ENCODE measurements at regions not wholly inside any gene's neighbourhood (a gene's known extent, or its start where the extent isn't known, plus 50 kb on each side); places are given as distances from the start of the nearest gene placed in this dataset.
A peak's percentile ranks its signal among the peaks of the same experiment; 100 is the strongest.

GRCh38 chr6:84346372-84346771 is 118.9 kb upstream of the CEP162 start:
- H2BK120ac ChIP-seq (ENCODE audit: low read depth, low read length), result no peak overlapping the region
- H3K4me1 ChIP-seq (ENCODE audit: control insufficient read depth in 2 of 2, insufficient read depth in 1 of 2, low read depth in 1 of 2, low read length in 2 of 2), result no peaks in the 10 kb centered on the region
- no peak overlapping the region for H2BK12ac ChIP-seq (ENCODE audit: low read length)
- H3K79me1 ChIP-seq (ENCODE audit: low read depth, low read length), result no peaks in the 10 kb centered on the region
- H4K91ac ChIP-seq (ENCODE audit: low read depth, low read length, poor library complexity), result no peak overlapping the region
- no peak overlapping the region for H3K18ac ChIP-seq (ENCODE audit: low read length)
- no peaks in the 10 kb centered on the region for H3K9me3 ChIP-seq (replicated peaks in 1 of 2; ENCODE audit: control insufficient read depth in 2 of 2, insufficient read depth in 1 of 2, low read depth in 1 of 2, low read length in 2 of 2)
- no peak overlapping the region for H2BK5ac ChIP-seq (ENCODE audit: low read length)
- no peaks in the 10 kb centered on the region for H3K36me3 ChIP-seq (replicated peaks in 1 of 2; ENCODE audit: control insufficient read depth in 2 of 2, insufficient read depth in 2 of 2, low read length in 2 of 2)
- no peak overlapping the region for H3K9ac ChIP-seq (ENCODE audit: low read depth, low read length, poor library complexity)
- no peak overlapping the region for H3K4me3 ChIP-seq (ENCODE audit: low read length in 2 of 2)
- no peak overlapping the region for H3K4ac ChIP-seq (ENCODE audit: low read length)
- no peak overlapping the region for H3K27ac ChIP-seq (replicated peaks; ENCODE audit: low read length)
- no peak overlapping the region for H3K23ac ChIP-seq (ENCODE audit: low read depth, low read length, poor library complexity)
- DNase-seq (ENCODE audit: low spot score), result no peak
- H3K4me2 ChIP-seq (ENCODE audit: insufficient read depth, low read length, poor library complexity, severe bottlenecking), result no peak overlapping the region
- no peaks in the 10 kb centered on the region for H3K27me3 ChIP-seq (ENCODE audit: control insufficient read depth in 3 of 3, insufficient read depth in 3 of 3, low read depth in 1 of 3, low read length in 3 of 3)
- H4K8ac ChIP-seq (ENCODE audit: low read depth, low read length), result no peak overlapping the region
- no peak overlapping the region for H2AFZ ChIP-seq (ENCODE audit: low read length)
- no peak overlapping the region for H2BK15ac ChIP-seq (ENCODE audit: low read length)
- no peak overlapping the region for H2AK5ac ChIP-seq (ENCODE audit: low read depth, low read length)
- H3K14ac ChIP-seq (ENCODE audit: low read length), result no peak overlapping the region

- no peaks in the 10 kb centered on the region for H3K9me3 ChIP-seq (replicated peaks in 1 of 2; ENCODE audit: control insufficient read depth in 2 of 2, insufficient read depth in 1 of 2, low read depth in 1 of 2, low read length in 2 of 2)
- DNase-seq (ENCODE audit: low spot score), result no peak
- no peak overlapping the region for H3K18ac ChIP-seq (ENCODE audit: low read length)
- H2BK5ac ChIP-seq (ENCODE audit: low read length), result no peak overlapping the region
- no peak overlapping the region for H4K8ac ChIP-seq (ENCODE audit: low read depth, low read length)
- H3K79me1 ChIP-seq (ENCODE audit: low read depth, low read length), result no peaks in the 10 kb centered on the region
- H3K27me3 ChIP-seq (ENCODE audit: control insufficient read depth in 3 of 3, insufficient read depth in 3 of 3, low read depth in 1 of 3, low read length in 3 of 3), result no peaks in the 10 kb centered on the region
- H3K4ac ChIP-seq (ENCODE audit: low read length), result no peak overlapping the region
- no peak overlapping the region for H3K14ac ChIP-seq (ENCODE audit: low read length)
- no peak overlapping the region for H2AFZ ChIP-seq (ENCODE audit: low read length)
- WGBS, 2 donors (ENCODE audit: extremely low coverage in 2 of 2, insufficient read length in 2 of 2, insufficient replicate concordance in 1 of 2), result no CpG with 5 or more reads among the region's 3 CpGs
- H2BK15ac ChIP-seq (ENCODE audit: low read length), result no peak overlapping the region
- H3K4me2 ChIP-seq (ENCODE audit: insufficient read depth, low read length, poor library complexity, severe bottlenecking), result no peak overlapping the region
- no peaks in the 10 kb centered on the region for H3K36me3 ChIP-seq (replicated peaks in 1 of 2; ENCODE audit: control insufficient read depth in 2 of 2, insufficient read depth in 2 of 2, low read length in 2 of 2)
- no peak overlapping the region for H2BK120ac ChIP-seq (ENCODE audit: low read depth, low read length)
- no peak overlapping the region for H4K91ac ChIP-seq (ENCODE audit: low read depth, low read length, poor library complexity)
- H3K4me1 ChIP-seq (ENCODE audit: control insufficient read depth in 2 of 2, insufficient read depth in 1 of 2, low read depth in 1 of 2, low read length in 2 of 2), result no peaks in the 10 kb centered on the region
- no peak overlapping the region for H3K27ac ChIP-seq (replicated peaks; ENCODE audit: low read length)
- no peak overlapping the region for H2AK5ac ChIP-seq (ENCODE audit: low read depth, low read length)
- no peak overlapping the region for H3K9ac ChIP-seq (ENCODE audit: low read depth, low read length, poor library complexity)
- no peak overlapping the region for H3K23ac ChIP-seq (ENCODE audit: low read depth, low read length, poor library complexity)
- H3K4me3 ChIP-seq (ENCODE audit: low read length in 2 of 2), result no peak overlapping the region
- H2BK12ac ChIP-seq (ENCODE audit: low read length), result no peak overlapping the region
These were observed 116.6 kb upstream of the CEP162 start for GRCh38 chr6:84344005-84344404.

GRCh38 chr6:84340422-84340821 is 113.0 kb upstream of the CEP162 start:
- peak overlapping the region; percentile 63 for H3K14ac ChIP-seq (ENCODE audit: low read length)
- H4K8ac ChIP-seq (ENCODE audit: low read depth, low read length), result no peak overlapping the region
- H3K27me3 ChIP-seq (ENCODE audit: control insufficient read depth in 3 of 3, insufficient read depth in 3 of 3, low read depth in 1 of 3, low read length in 3 of 3), result no peaks in the 10 kb centered on the region
- no peak overlapping the region for H3K4me3 ChIP-seq (ENCODE audit: low read length in 2 of 2)
- no CpG with 5 or more reads among the region's 8 CpGs for whole genome bisulfite sequencing, 2 donors (ENCODE audit: extremely low coverage in 2 of 2, insufficient read length in 2 of 2, insufficient replicate concordance in 1 of 2)
- no peak overlapping the region for H3K4ac ChIP-seq (ENCODE audit: low read length)
- H3K23ac ChIP-seq (ENCODE audit: low read depth, low read length, poor library complexity), result no peak overlapping the region
- no peak overlapping the region for H2BK12ac ChIP-seq (ENCODE audit: low read length)
- peak overlapping the region; percentile 40 for H2AFZ ChIP-seq (ENCODE audit: low read length)
- H3K9me3 ChIP-seq (replicated peaks in 1 of 2; ENCODE audit: control insufficient read depth in 2 of 2, insufficient read depth in 1 of 2, low read depth in 1 of 2, low read length in 2 of 2), result no peaks in the 10 kb centered on the region
- no peak overlapping the region for H3K18ac ChIP-seq (ENCODE audit: low read length)
- no peaks in the 10 kb centered on the region for H3K36me3 ChIP-seq (replicated peaks in 1 of 2; ENCODE audit: control insufficient read depth in 2 of 2, insufficient read depth in 2 of 2, low read length in 2 of 2)
- no peak overlapping the region for H4K91ac ChIP-seq (ENCODE audit: low read depth, low read length, poor library complexity)
- no peak overlapping the region for H3K4me2 ChIP-seq (ENCODE audit: insufficient read depth, low read length, poor library complexity, severe bottlenecking)
- H3K27ac ChIP-seq (replicated peaks; ENCODE audit: low read length), result no peak overlapping the region
- no peak overlapping the region for H2AK5ac ChIP-seq (ENCODE audit: low read depth, low read length)
- H3K9ac ChIP-seq (ENCODE audit: low read depth, low read length, poor library complexity), result no peak overlapping the region
- H3K4me1 ChIP-seq (ENCODE audit: control insufficient read depth in 2 of 2, insufficient read depth in 1 of 2, low read depth in 1 of 2, low read length in 2 of 2), result no peaks in the 10 kb centered on the region
- no peaks in the 10 kb centered on the region for H3K79me1 ChIP-seq (ENCODE audit: low read depth, low read length)
- no peak overlapping the region for H2BK120ac ChIP-seq (ENCODE audit: low read depth, low read length)
- no peak overlapping the region for H2BK15ac ChIP-seq (ENCODE audit: low read length)
- H2BK5ac ChIP-seq (ENCODE audit: low read length), result no peak overlapping the region
- DNase-seq (ENCODE audit: low spot score), result no peak

- no peak overlapping the region for H3K18ac ChIP-seq (ENCODE audit: low read length)
- no peak overlapping the region for H3K27ac ChIP-seq (replicated peaks; ENCODE audit: low read length)
- no peak overlapping the region for H3K4me2 ChIP-seq (ENCODE audit: insufficient read depth, low read length, poor library complexity, severe bottlenecking)
- H3K23ac ChIP-seq (ENCODE audit: low read depth, low read length, poor library complexity), result no peak overlapping the region
- H2BK5ac ChIP-seq (ENCODE audit: low read length), result no peak overlapping the region
- H2BK12ac ChIP-seq (ENCODE audit: low read length), result no peak overlapping the region
- H2AFZ ChIP-seq (ENCODE audit: low read length), result no peak overlapping the region
- no peak for DNase-seq (ENCODE audit: low spot score)
- H2BK15ac ChIP-seq (ENCODE audit: low read length), result no peak overlapping the region
- H2BK120ac ChIP-seq (ENCODE audit: low read depth, low read length), result no peak overlapping the region
- H2AK5ac ChIP-seq (ENCODE audit: low read depth, low read length), result no peak overlapping the region
- H3K9ac ChIP-seq (ENCODE audit: low read depth, low read length, poor library complexity), result no peak overlapping the region
- H3K4ac ChIP-seq (ENCODE audit: low read length), result no peak overlapping the region
- H3K14ac ChIP-seq (ENCODE audit: low read length), result no peak overlapping the region
- no peak overlapping the region for H3K4me3 ChIP-seq (ENCODE audit: low read length in 2 of 2)
- no peaks in the 10 kb centered on the region for H3K27me3 ChIP-seq (ENCODE audit: control insufficient read depth in 3 of 3, insufficient read depth in 3 of 3, low read depth in 1 of 3, low read length in 3 of 3)
- no peaks in the 10 kb centered on the region for H3K9me3 ChIP-seq (replicated peaks in 1 of 2; ENCODE audit: control insufficient read depth in 2 of 2, insufficient read depth in 1 of 2, low read depth in 1 of 2, low read length in 2 of 2)
- H3K36me3 ChIP-seq (replicated peaks in 1 of 2; ENCODE audit: control insufficient read depth in 2 of 2, insufficient read depth in 2 of 2, low read length in 2 of 2), result no peaks in the 10 kb centered on the region
- no peak overlapping the region for H4K8ac ChIP-seq (ENCODE audit: low read depth, low read length)
- H3K79me1 ChIP-seq (ENCODE audit: low read depth, low read length), result no peaks in the 10 kb centered on the region
- H4K91ac ChIP-seq (ENCODE audit: low read depth, low read length, poor library complexity), result no peak overlapping the region
- no CpG with 5 or more reads among the region's 5 CpGs for WGBS, 2 donors (ENCODE audit: extremely low coverage in 2 of 2, insufficient read length in 2 of 2, insufficient replicate concordance in 1 of 2)
- H3K4me1 ChIP-seq (ENCODE audit: control insufficient read depth in 2 of 2, insufficient read depth in 1 of 2, low read depth in 1 of 2, low read length in 2 of 2), result no peaks in the 10 kb centered on the region
These were observed 106.4 kb upstream of the CEP162 start for GRCh38 chr6:84333842-84334241.

Data from neuronal stem cell (in vitro differentiated cells).